ENCODE measurements at regions not wholly inside any gene's neighbourhood (a gene's known extent, or its start where the extent isn't known, plus 50 kb on each side); places are given as distances from the start of the nearest gene placed in this dataset.

- H3K27ac ChIP-seq (ENCODE audit: low read depth in 2 of 2, low read length in 2 of 2) = peak overlapping the region in 1 of 2 donors; percentile 23
- DNase-seq (no peak), FAIRE-seq (no peak)
- intact Hi-C loops (cut with DNase I) = no loop called here
- peaks cover 0 to 8% (median 6%) of the 10 kb centered on the region in 3 donors for H3K4me1 ChIP-seq (ENCODE audit: control insufficient read depth in 2 of 3, insufficient read depth in 2 of 3, low read depth in 1 of 3, low read length in 3 of 3)
- no peaks in the 10 kb centered on the region for H3K9me3 ChIP-seq (ENCODE audit: control insufficient read depth in 2 of 3, insufficient read depth in 1 of 3, low read length in 3 of 3)
- peaks cover 0 to 9% (median 7%) of the 10 kb centered on the region in 3 donors for H3K36me3 ChIP-seq (ENCODE audit: control insufficient read depth in 2 of 3, insufficient read depth in 3 of 3, low read length in 3 of 3)
- no peaks in the 10 kb centered on the region for H3K27me3 ChIP-seq (ENCODE audit: control insufficient read depth, insufficient read depth, low read length)
- no peak overlapping the region for H3K9ac ChIP-seq (ENCODE audit: low read length in 3 of 3)
- no peak for TF ChIP-seq CTCF (IDR thresholded peaks at IDR 0.05; ENCODE audit: borderline replicate concordance, extremely low read depth, insufficient read depth)
- no peak overlapping the region for H3K4me3 ChIP-seq (ENCODE audit: low read length in 3 of 3)
These were observed 74.4 kb downstream of the ARHGAP35 start for GRCh38 chr19:46935066-46935663.

GRCh38 chr19:46943150-46943946, 76.3 kb upstream of the NPAS1 start:
- H3K36me3 ChIP-seq (ENCODE audit: control insufficient read depth in 2 of 3, insufficient read depth in 3 of 3, low read length in 3 of 3) = peaks cover 0 to 3% (median 0%) of the 10 kb centered on the region in 3 donors
- FAIRE-seq = no peak
- no peak for DNase-seq
- no peaks in the 10 kb centered on the region for H3K27me3 ChIP-seq (ENCODE audit: control insufficient read depth, insufficient read depth, low read length)
- TF ChIP-seq CTCF (IDR thresholded peaks at IDR 0.05; ENCODE audit: borderline replicate concordance, extremely low read depth, insufficient read depth) = no peak
- H3K27ac ChIP-seq (ENCODE audit: low read depth in 2 of 2, low read length in 2 of 2) = peak overlapping the region; percentile 14 to 32
- H3K9me3 ChIP-seq (ENCODE audit: control insufficient read depth in 2 of 3, insufficient read depth in 1 of 3, low read length in 3 of 3) = no peaks in the 10 kb centered on the region
- intact Hi-C loops (cut with DNase I) = no loop called here
- peaks cover 16 to 53% (median 35%) of the 10 kb centered on the region in 3 donors for H3K4me1 ChIP-seq (ENCODE audit: control insufficient read depth in 2 of 3, insufficient read depth in 2 of 3, low read depth in 1 of 3, low read length in 3 of 3)
- no peak overlapping the region for H3K4me3 ChIP-seq (ENCODE audit: low read length in 3 of 3)
- no peak overlapping the region for H3K9ac ChIP-seq (ENCODE audit: low read length in 3 of 3)

GRCh38 chr19:46944123-46944748, 75.4 kb upstream of the NPAS1 start:
- TF ChIP-seq CTCF (IDR thresholded peaks at IDR 0.05; ENCODE audit: borderline replicate concordance, extremely low read depth, insufficient read depth) = no peak
- FAIRE-seq (no peak), DNase-seq (peak in 3 of 5 donors; percentile 21 to 47 (median 46))
- H3K9me3 ChIP-seq (ENCODE audit: control insufficient read depth in 2 of 3, insufficient read depth in 1 of 3, low read length in 3 of 3) = no peaks in the 10 kb centered on the region
- H3K36me3 ChIP-seq (ENCODE audit: control insufficient read depth in 2 of 3, insufficient read depth in 3 of 3, low read length in 3 of 3) = peaks cover 0 to 3% (median 0%) of the 10 kb centered on the region in 3 donors
- H3K4me3 ChIP-seq (ENCODE audit: low read length in 3 of 3) = peak overlapping the region in 1 of 3 donors; percentile 13
- H3K27ac ChIP-seq (ENCODE audit: low read depth in 2 of 2, low read length in 2 of 2) = peak overlapping the region; percentile 45 to 47
- peak overlapping the region in 1 of 3 donors; percentile 7 for H3K9ac ChIP-seq (ENCODE audit: low read length in 3 of 3)
- peaks cover 16 to 53% (median 35%) of the 10 kb centered on the region in 3 donors for H3K4me1 ChIP-seq (ENCODE audit: control insufficient read depth in 2 of 3, insufficient read depth in 2 of 3, low read depth in 1 of 3, low read length in 3 of 3)
- no peaks in the 10 kb centered on the region for H3K27me3 ChIP-seq (ENCODE audit: control insufficient read depth, insufficient read depth, low read length)
- intact Hi-C loops (cut with DNase I) = no loop called here

Data from kidney (tissue), 13 donors.